ENCODE measurements at regions not wholly inside any gene's neighbourhood (a gene's known extent, or its start where the extent isn't known, plus 50 kb on each side); places are given as distances from the start of the nearest gene placed in this dataset.

- H2BK20ac ChIP-seq (ENCODE audit: low read depth, low read length): no peak overlapping the region
- no peak overlapping the region for H2BK15ac ChIP-seq (ENCODE audit: low read depth, low read length)
- no peak overlapping the region; the same call in 1 of the 2 replicates for H3K18ac ChIP-seq (ENCODE audit: low read depth, low read length)
- ChIA-PET POLR2A (ENCODE audit: unreplicated experiment) (no interaction called here), CTCF (interaction anchor here (0.6 kb wide), 1 partner anchor 560 kb away, joined by 3 read pairs; no protein-coding TSS in a partner anchor)
- 37% methylated on average over 7 of the region's 18 CpGs; no CpG with 5 or more reads in 1 of the 2 experiments for WGBS, 2 experiments (ENCODE audit: extremely low coverage in 2 of 2, insufficient read length in 1 of 2)
- H3K36me3 ChIP-seq (ENCODE audit: control insufficient read depth, insufficient read depth, low read length): no peaks in the 10 kb centered on the region
- H3K27me3 ChIP-seq (ENCODE audit: control insufficient read depth, insufficient read depth, low read length): no peaks in the 10 kb centered on the region
- ATAC-seq (ENCODE audit: low read depth) (no peak; the same call in 1 of the 2 replicates), DNase-seq (no peak)
- no peak overlapping the region for H3K4me2 ChIP-seq (ENCODE audit: low read depth, low read length)
- H3K14ac ChIP-seq (replicated peaks; ENCODE audit: low read depth, low read length): no peak overlapping the region
- H3K9me1 ChIP-seq (ENCODE audit: insufficient read depth, low read length): no peaks in the 10 kb centered on the region
- H4K8ac ChIP-seq (ENCODE audit: low read depth in 2 of 2, low read length in 2 of 2): no peak overlapping the region
- in situ Hi-C loops (cut with MboI; ENCODE audit: low sequenced_read_pairs): no loop called here
- no peaks in the 10 kb centered on the region for H3K9me3 ChIP-seq (ENCODE audit: control insufficient read depth, insufficient read depth, low read length)
- no peaks in the 10 kb centered on the region for H3K79me1 ChIP-seq (ENCODE audit: low read depth in 1 of 2, low read length in 2 of 2)
- no peak overlapping the region for H3K9ac ChIP-seq (ENCODE audit: low read depth, low read length)
- no peaks in the 10 kb centered on the region for H4K20me1 ChIP-seq (ENCODE audit: insufficient read depth, low read length)
- H3K23ac ChIP-seq (ENCODE audit: low read depth, low read length): no peak overlapping the region; the same call in 1 of the 2 replicates
- dilution Hi-C loops (cut with HindIII; ENCODE audit: low sequenced_read_pairs, unreplicated experiment): no loop called here
- H4K5ac ChIP-seq (ENCODE audit: low read depth, low read length): no peak overlapping the region
- H2AFZ ChIP-seq (replicated peaks; ENCODE audit: low read length, poor library complexity): peak overlapping the region; percentile 68
- intact Hi-C loops (cut with micrococcal nuclease): no loop called here
- H3K4ac ChIP-seq (ENCODE audit: low read depth, low read length): no peak overlapping the region
- TF ChIP-seq FOS (IDR thresholded peaks at IDR 0.05; ENCODE audit: low read depth, low read length) (no peak), RFX5 (IDR thresholded peaks at IDR 0.05; ENCODE audit: low read depth, low read length) (no peak), BHLHE40 (IDR thresholded peaks at IDR 0.05; ENCODE audit: low read depth, low read length) (no peak), USF2 (IDR thresholded peaks at IDR 0.05; ENCODE audit: low read depth, low read length) (no peak), RAD21 (IDR thresholded peaks at IDR 0.05; ENCODE audit: low read length) (no peak), CHD1 (IDR thresholded peaks at IDR 0.05; ENCODE audit: low read depth, low read length) (no peak), CEBPB (IDR thresholded peaks at IDR 0.05; ENCODE audit: low read depth, low read length) (no peak), MAZ (IDR thresholded peaks at IDR 0.05; ENCODE audit: borderline replicate concordance, low read depth, low read length) (no peak), MAFK (IDR thresholded peaks at IDR 0.05; ENCODE audit: low read depth, low read length) (no peak), MXI1 (IDR thresholded peaks at IDR 0.05; ENCODE audit: borderline replicate concordance, low read depth, low read length) (no peak), CTCF (conservative IDR thresholded peaks at IDR 0.05; ENCODE audit: low read depth, low read length) (no peak)
- no TSS peak for BruUV-seq (replicated peaks)
- H3K56ac ChIP-seq (ENCODE audit: extremely low read depth, insufficient read depth, low read length): no peak overlapping the region; the same call in 1 of the 2 replicates
- H3K27ac ChIP-seq (ENCODE audit: insufficient read depth, low read length): no peak overlapping the region
- no peak overlapping the region for H2BK120ac ChIP-seq (ENCODE audit: low read depth, low read length)
- H3K4me3 ChIP-seq (ENCODE audit: insufficient read depth, low read depth, low read length): no peak overlapping the region
- H2AK9ac ChIP-seq (replicated peaks; ENCODE audit: low read depth, low read length, poor library complexity): no peak overlapping the region
- no peaks in the 10 kb centered on the region; the same call in 1 of the 2 replicates for H3K4me1 ChIP-seq (ENCODE audit: control insufficient read depth, insufficient read depth, low read length)
- no peak overlapping the region for H4K91ac ChIP-seq (ENCODE audit: insufficient read depth, low read depth, low read length)
- no peak overlapping the region for H2BK5ac ChIP-seq (ENCODE audit: low read depth, low read length, poor library complexity, severe bottlenecking)
- H2AK5ac ChIP-seq (ENCODE audit: low read depth, low read length): peak overlapping the region; percentile 35; the same call in 1 of the 2 replicates
Observed at GRCh38 chr9:86756576-86757381, 190.5 kb downstream of the GAS1 start.
